Trophoblast cell (in vitro differentiated cells and primary cell): ENCODE measurements at regions not wholly inside any gene's neighbourhood (a gene's known extent, or its start where the extent isn't known, plus 50 kb on each side); places are given as distances from the start of the nearest gene placed in this dataset.
"Not testable (repeated sequence)": the region's sequence is repeated elsewhere in the genome, so short reads cannot be mapped to it uniquely, and the experiment has no call there.

Source experiments
- DNase-seq, 2 donors: peaks; one replicate each; pipeline ENCODE4 v3.0.0-alpha.2; 2016
- H2AFZ ChIP-seq: 2 replicates; pipeline ENCODE4 v1.6.1; 2013; ENCODE audit warnings: low read length, moderate library complexity, mild to moderate bottlenecking; ENCODE audit not compliant: insufficient read depth, poor library complexity
- H2AK5ac ChIP-seq: 2 replicates; pipeline ENCODE4 v1.6.1; 2013; ENCODE audit warnings: mild to moderate bottlenecking, low read length
- H2BK120ac ChIP-seq: 2 replicates; pipeline ENCODE4 v1.6.1; 2013; ENCODE audit warnings: low read length, mild to moderate bottlenecking, moderate library complexity; ENCODE audit not compliant: insufficient read depth, poor library complexity
- H2BK12ac ChIP-seq: 2 replicates; pipeline ENCODE4 v1.6.1; 2013; ENCODE audit warnings: mild to moderate bottlenecking, low read length, moderate library complexity
- H2BK5ac ChIP-seq: 2 replicates; pipeline ENCODE4 v1.6.1; 2013; ENCODE audit warnings: low read length, low read depth, moderate library complexity, mild to moderate bottlenecking; ENCODE audit not compliant: poor library complexity
- H3K14ac ChIP-seq: 2 replicates; pipeline ENCODE4 v1.6.1; 2013; ENCODE audit warnings: mild to moderate bottlenecking, low read length
- H3K18ac ChIP-seq: 2 replicates; pipeline ENCODE4 v1.6.1; 2013; ENCODE audit warnings: mild to moderate bottlenecking, low read length
- H3K23ac ChIP-seq: 2 replicates; pipeline ENCODE4 v1.6.1; 2013; ENCODE audit warnings: low read length
- H3K27ac ChIP-seq: 2 replicates; pipeline ENCODE4 v1.5.1; 2013; ENCODE audit warnings: low read depth, mild to moderate bottlenecking, inconsistent platforms, low read length, moderate library complexity
- H3K27me3 ChIP-seq: 2 replicates; pipeline ENCODE4 v1.6.1; 2013; ENCODE audit warnings: inconsistent platforms, mild to moderate bottlenecking, low read length, moderate library complexity; ENCODE audit not compliant: insufficient read depth
- H3K36me3 ChIP-seq, 2 experiments: 1 replicate in 1 of 2; 2 replicates in 1 of 2; pipeline ENCODE4 v1.6.1; 2013; ENCODE audit warnings: low read length in 2 of 2, mild to moderate bottlenecking in 2 of 2, moderate library complexity in 1 of 2; ENCODE audit not compliant: insufficient read depth in 2 of 2, control insufficient read depth in 1 of 2
- H3K4ac ChIP-seq: 2 replicates; pipeline ENCODE4 v1.6.1; 2013; ENCODE audit warnings: low read depth, mild to moderate bottlenecking, low read length, moderate library complexity
- H3K4me1 ChIP-seq, 2 experiments: 1 replicate in 1 of 2; 2 replicates in 1 of 2; pipeline ENCODE4 v1.6.1; 2013; ENCODE audit warnings: low read length in 2 of 2, mild to moderate bottlenecking in 2 of 2, moderate library complexity in 1 of 2; ENCODE audit not compliant: insufficient read depth in 2 of 2, control insufficient read depth in 1 of 2
- H3K4me2 ChIP-seq: 2 replicates; pipeline ENCODE4 v1.6.1; 2013; ENCODE audit warnings: inconsistent platforms, mild to moderate bottlenecking, low read length, moderate library complexity
- H3K4me3 ChIP-seq: 2 replicates; pipeline ENCODE4 v1.5.1; 2013; ENCODE audit warnings: mild to moderate bottlenecking, low read depth, low read length, inconsistent platforms
- H3K79me1 ChIP-seq: one replicate; pipeline ENCODE4 v1.6.1; 2013; ENCODE audit warnings: low read length
- H3K79me2 ChIP-seq: 2 replicates; pipeline ENCODE4 v1.6.1; 2013; ENCODE audit warnings: low read length, mild to moderate bottlenecking; ENCODE audit not compliant: control insufficient read depth, insufficient read depth, poor library complexity
- H3K9ac ChIP-seq: 2 replicates; pipeline ENCODE4 v1.6.1; 2013; ENCODE audit warnings: mild to moderate bottlenecking, low read length
- H3K9me3 ChIP-seq: 2 replicates; pipeline ENCODE4 v1.6.1; 2013; ENCODE audit warnings: low read depth, mild to moderate bottlenecking, control low read depth, inconsistent platforms, low read length; ENCODE audit not compliant: insufficient read depth
- H4K12ac ChIP-seq: 2 replicates; pipeline ENCODE4 v1.6.1; 2013; ENCODE audit warnings: low read depth, mild to moderate bottlenecking, low read length, moderate library complexity
- H4K8ac ChIP-seq: 2 replicates; pipeline ENCODE4 v1.6.1; 2013; ENCODE audit warnings: low read depth, mild to moderate bottlenecking, low read length, moderate library complexity
- H4K91ac ChIP-seq: one replicate; pipeline ENCODE4 v1.6.1; 2013; ENCODE audit warnings: low read depth, mild to moderate bottlenecking, low read length, moderate library complexity
- WGBS: extraction: QIAGEN DNeasy Blood & Tissue Kit; methylation state at CpG from one replicate; pipeline ENCODE4 v1.1.7; 2013; ENCODE audit warnings: missing lambda C conversion rate; ENCODE audit not compliant: insufficient read length, insufficient coverage; ENCODE audit errors: extremely low coverage; 5-methylcytosine and 5-hydroxymethylcytosine counted together

DNA sequence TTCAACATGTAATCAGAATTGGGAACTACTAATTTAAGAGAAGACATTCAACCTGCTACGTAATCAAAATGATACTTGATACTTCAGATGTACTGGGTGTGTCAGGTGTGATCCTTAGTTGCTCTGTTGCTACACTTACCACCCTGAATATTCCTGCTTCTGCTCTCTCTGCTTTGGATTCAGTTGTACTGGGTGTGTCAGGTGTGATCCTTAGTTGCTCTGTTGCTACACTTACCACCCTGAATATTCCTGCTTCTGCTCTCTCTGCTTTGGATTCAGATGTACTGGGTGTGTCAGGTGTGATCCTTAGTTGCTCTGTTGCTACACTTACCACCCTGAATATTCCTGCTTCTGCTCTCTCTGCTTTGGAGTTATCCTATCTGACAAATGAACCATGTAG is 290.2 kb downstream of the RAB38 start:
- H3K4me2 ChIP-seq, H3K23ac ChIP-seq, H2AK5ac ChIP-seq, H3K79me1 ChIP-seq, H2BK12ac ChIP-seq, H3K36me3 ChIP-seq, H2BK120ac ChIP-seq, H3K18ac ChIP-seq, H4K8ac ChIP-seq, H3K4me3 ChIP-seq, H3K79me2 ChIP-seq, H3K4ac ChIP-seq, DNase-seq, H2BK5ac ChIP-seq, H4K91ac ChIP-seq, H4K12ac ChIP-seq, H3K9ac ChIP-seq, H3K4me1 ChIP-seq, H3K9me3 ChIP-seq, H2AFZ ChIP-seq, H3K14ac ChIP-seq, H3K27me3 ChIP-seq, H3K27ac ChIP-seq: not testable (repeated sequence)
- no CpG with 5 or more reads among the region's 1 CpG for WGBS

DNA sequence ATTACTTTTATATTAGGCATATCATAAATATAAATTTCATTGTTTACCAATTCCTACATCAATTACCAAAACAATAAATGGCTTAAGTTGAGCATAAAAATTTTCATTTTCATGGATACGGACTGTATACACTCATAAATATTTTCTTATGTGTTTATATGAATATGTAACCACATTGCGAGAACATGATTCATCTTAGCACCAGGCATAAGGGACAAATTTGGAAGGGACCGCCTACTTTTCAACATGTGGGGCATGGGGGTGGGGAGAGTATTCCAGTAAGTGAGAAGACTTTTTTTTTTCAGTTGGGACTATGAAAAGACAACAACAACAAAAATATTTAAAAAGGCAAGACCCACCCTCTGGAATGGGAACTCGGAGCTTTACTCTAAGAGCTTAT is 296.1 kb downstream of the RAB38 start:
- H2AK5ac ChIP-seq, result no peak overlapping the region
- no peak overlapping the region for H3K14ac ChIP-seq
- no peaks in the 10 kb centered on the region for H3K79me2 ChIP-seq
- no peak overlapping the region for H2BK12ac ChIP-seq
- no peak overlapping the region for H4K8ac ChIP-seq
- no peaks in the 10 kb centered on the region for H3K36me3 ChIP-seq
- no peak overlapping the region for H2BK120ac ChIP-seq
- H3K9ac ChIP-seq, result no peak overlapping the region
- peak in 1 of 2 donors; percentile 12 for DNase-seq
- no peaks in the 10 kb centered on the region for H3K27me3 ChIP-seq
- no peak overlapping the region for H4K91ac ChIP-seq
- no peak overlapping the region for H3K27ac ChIP-seq
- H3K79me1 ChIP-seq, result no peaks in the 10 kb centered on the region
- H2AFZ ChIP-seq, result no peak overlapping the region
- H3K9me3 ChIP-seq, result no peaks in the 10 kb centered on the region
- H3K4me1 ChIP-seq, result no peaks in the 10 kb centered on the region
- H3K23ac ChIP-seq, result no peak overlapping the region
- no peak overlapping the region for H3K18ac ChIP-seq
- H4K12ac ChIP-seq, result no peak overlapping the region
- WGBS, result no CpG with 5 or more reads among the region's 4 CpGs
- H3K4ac ChIP-seq, result no peak overlapping the region
- no peak overlapping the region for H3K4me3 ChIP-seq
- no peak overlapping the region for H3K4me2 ChIP-seq
- no peak overlapping the region for H2BK5ac ChIP-seq

GRCh38 chr11:87878373-87878825 is 296.8 kb downstream of the RAB38 start:
- Histone ChIP-seq H4K8ac (no peak overlapping the region), H2BK5ac (no peak overlapping the region), H3K79me2 (no peaks in the 10 kb centered on the region), H3K4ac (no peak overlapping the region), H2AK5ac (no peak overlapping the region), H3K9ac (no peak overlapping the region), H3K14ac (no peak overlapping the region), H3K27me3 (no peaks in the 10 kb centered on the region), H3K4me2 (no peak overlapping the region), H3K18ac (no peak overlapping the region), H3K9me3 (no peaks in the 10 kb centered on the region), H3K79me1 (no peaks in the 10 kb centered on the region), H3K4me1 (no peaks in the 10 kb centered on the region), H2AFZ (no peak overlapping the region), H2BK120ac (no peak overlapping the region), H3K36me3 (no peaks in the 10 kb centered on the region), H4K12ac (no peak overlapping the region), H2BK12ac (no peak overlapping the region), H3K23ac (no peak overlapping the region), H3K27ac (no peak overlapping the region), H3K4me3 (no peak overlapping the region), H4K91ac (no peak overlapping the region)
- no CpG with 5 or more reads among the region's 2 CpGs for WGBS
- DNase-seq, result peak in 1 of 2 donors; percentile 30

DNA sequence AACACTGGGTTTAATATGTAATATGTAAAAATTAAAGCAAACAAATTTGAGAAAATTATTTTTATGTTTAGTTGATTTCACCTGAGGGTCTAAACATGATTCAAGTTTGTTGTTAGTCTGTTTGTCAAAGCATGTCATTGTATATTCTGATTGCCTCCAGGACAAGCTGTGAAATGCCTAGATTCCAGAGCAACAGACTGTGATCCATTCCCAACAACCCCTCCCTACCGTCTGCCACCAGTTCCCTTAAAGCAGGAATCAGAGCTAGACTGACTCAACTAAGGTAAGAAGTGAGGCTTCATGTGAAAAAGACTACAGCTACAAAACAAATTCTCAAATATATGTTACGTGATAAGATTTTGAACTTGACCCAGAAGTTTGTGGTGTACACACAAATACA is 304.2 kb downstream of the RAB38 start:
- Histone ChIP-seq H3K36me3 (no peaks in the 10 kb centered on the region), H2BK5ac (no peak overlapping the region)

More for the DNA sequence above, 304.2 kb downstream of the RAB38 start:
- Histone ChIP-seq H3K23ac (no peak overlapping the region), H3K9me3 (no peaks in the 10 kb centered on the region), H3K4me1 (no peaks in the 10 kb centered on the region), H3K79me1 (no peaks in the 10 kb centered on the region), H4K8ac (no peak overlapping the region), H2BK120ac (no peak overlapping the region), H4K12ac (no peak overlapping the region), H3K4me3 (no peak overlapping the region), H3K18ac (no peak overlapping the region), H3K79me2 (no peaks in the 10 kb centered on the region), H3K14ac (no peak overlapping the region), H3K4me2 (no peak overlapping the region), H2BK12ac (no peak overlapping the region), H2AK5ac (no peak overlapping the region), H3K4ac (no peak overlapping the region), H2AFZ (no peak overlapping the region), H4K91ac (no peak overlapping the region), H3K9ac (no peak overlapping the region), H3K27me3 (no peaks in the 10 kb centered on the region), H3K27ac (no peak overlapping the region)
- DNase-seq, result no peak
- WGBS, result no CpG with 5 or more reads among the region's 2 CpGs
